ENCODE measurements at regions not wholly inside any gene's neighbourhood (a gene's known extent, or its start where the extent isn't known, plus 50 kb on each side); places are given as distances from the start of the nearest gene placed in this dataset.
"Not testable (repeated sequence)": the region's sequence is repeated elsewhere in the genome, so short reads cannot be mapped to it uniquely, and the experiment has no call there.

- no peak overlapping the region for H3K4me3 ChIP-seq (ENCODE audit: severe bottlenecking)
- peaks cover 4% of the 10 kb centered on the region for H3K4me1 ChIP-seq (ENCODE audit: insufficient read depth, poor library complexity, severe bottlenecking)
- DNase-seq (ENCODE audit: low spot score) (no peak), ATAC-seq (ENCODE audit: low read depth) (0 out of 3 replicates have a peak, but pooled peaks have one; percentile 48)
- no peaks in the 10 kb centered on the region for H3K36me3 ChIP-seq (ENCODE audit: low read depth)
- H3K27ac ChIP-seq (ENCODE audit: poor library complexity, severe bottlenecking), result no peak overlapping the region
- no peaks in the 10 kb centered on the region for H3K27me3 ChIP-seq (ENCODE audit: insufficient read depth, poor library complexity, severe bottlenecking)
- no peaks in the 10 kb centered on the region for H3K9me3 ChIP-seq (ENCODE audit: severe bottlenecking)
- peak; percentile 33 for TF ChIP-seq CTCF (IDR thresholded peaks at IDR 0.05; ENCODE audit: poor library complexity, severe bottlenecking)
Observed at GRCh38 chr3:197454014-197454413, 101.8 kb downstream of the BDH1 start.

- DNase-seq (ENCODE audit: low spot score) (no peak), ATAC-seq (ENCODE audit: low read depth) (no peak)
- Histone ChIP-seq H3K27me3 (ENCODE audit: insufficient read depth, poor library complexity, severe bottlenecking) (no peaks in the 10 kb centered on the region), H3K4me1 (ENCODE audit: insufficient read depth, poor library complexity, severe bottlenecking) (no peaks in the 10 kb centered on the region), H3K27ac (ENCODE audit: poor library complexity, severe bottlenecking) (no peak overlapping the region), H3K36me3 (ENCODE audit: low read depth) (no peaks in the 10 kb centered on the region), H3K9me3 (ENCODE audit: severe bottlenecking) (no peaks in the 10 kb centered on the region), H3K4me3 (ENCODE audit: severe bottlenecking) (no peak overlapping the region)
- TF ChIP-seq CTCF (IDR thresholded peaks at IDR 0.05; ENCODE audit: poor library complexity, severe bottlenecking), result no peak
Observed at GRCh38 chr3:197450810-197451209, 105.0 kb downstream of the BDH1 start.

- H3K36me3 ChIP-seq (ENCODE audit: low read depth), result no peaks in the 10 kb centered on the region
- no peak overlapping the region for H3K27ac ChIP-seq (ENCODE audit: poor library complexity, severe bottlenecking)
- no peak for TF ChIP-seq CTCF (IDR thresholded peaks at IDR 0.05; ENCODE audit: poor library complexity, severe bottlenecking)
- H3K27me3 ChIP-seq (ENCODE audit: insufficient read depth, poor library complexity, severe bottlenecking), result no peaks in the 10 kb centered on the region
- DNase-seq (ENCODE audit: low spot score) (no peak), ATAC-seq (ENCODE audit: low read depth) (no peak)
- no peak overlapping the region for H3K4me3 ChIP-seq (ENCODE audit: severe bottlenecking)
- H3K4me1 ChIP-seq (ENCODE audit: insufficient read depth, poor library complexity, severe bottlenecking), result no peaks in the 10 kb centered on the region
- H3K9me3 ChIP-seq (ENCODE audit: severe bottlenecking), result no peaks in the 10 kb centered on the region
Observed at GRCh38 chr3:197450308-197450707, 105.5 kb downstream of the BDH1 start.

- H3K4me3 ChIP-seq (ENCODE audit: severe bottlenecking); H3K4me1 ChIP-seq (ENCODE audit: insufficient read depth, poor library complexity, severe bottlenecking); DNase-seq (ENCODE audit: low spot score); ATAC-seq (ENCODE audit: low read depth); H3K27ac ChIP-seq (ENCODE audit: poor library complexity, severe bottlenecking); H3K9me3 ChIP-seq (ENCODE audit: severe bottlenecking); H3K36me3 ChIP-seq (ENCODE audit: low read depth); H3K27me3 ChIP-seq (ENCODE audit: insufficient read depth, poor library complexity, severe bottlenecking): not testable (repeated sequence)
Observed at GRCh38 chr3:197449181-197449580, 106.6 kb downstream of the BDH1 start.

- not testable (repeated sequence) for ATAC-seq (ENCODE audit: low read depth); H3K27ac ChIP-seq (ENCODE audit: poor library complexity, severe bottlenecking); H3K9me3 ChIP-seq (ENCODE audit: severe bottlenecking); DNase-seq (ENCODE audit: low spot score); H3K4me1 ChIP-seq (ENCODE audit: insufficient read depth, poor library complexity, severe bottlenecking); H3K4me3 ChIP-seq (ENCODE audit: severe bottlenecking); H3K36me3 ChIP-seq (ENCODE audit: low read depth); H3K27me3 ChIP-seq (ENCODE audit: insufficient read depth, poor library complexity, severe bottlenecking)
Observed at GRCh38 chr3:197447781-197448180, 108.0 kb downstream of the BDH1 start.

- DNase-seq (ENCODE audit: low spot score) (no peak), ATAC-seq (ENCODE audit: low read depth) (no peak)
- TF ChIP-seq CTCF (IDR thresholded peaks at IDR 0.05; ENCODE audit: poor library complexity, severe bottlenecking), result no peak
- Histone ChIP-seq H3K4me1 (ENCODE audit: insufficient read depth, poor library complexity, severe bottlenecking) (no peaks in the 10 kb centered on the region), H3K9me3 (ENCODE audit: severe bottlenecking) (no peaks in the 10 kb centered on the region), H3K27ac (ENCODE audit: poor library complexity, severe bottlenecking) (no peak overlapping the region), H3K4me3 (ENCODE audit: severe bottlenecking) (no peak overlapping the region), H3K27me3 (ENCODE audit: insufficient read depth, poor library complexity, severe bottlenecking) (no peaks in the 10 kb centered on the region), H3K36me3 (ENCODE audit: low read depth) (no peaks in the 10 kb centered on the region)
Observed at GRCh38 chr3:197447057-197447456, 108.7 kb downstream of the BDH1 start.
